Activated naive CD8-positive, alpha-beta T cell treated with anti-CD3 and anti-CD28 coated beads, Interleukin-2, amount 50 U/mL, for 24 hours (primary cell): ENCODE measurements at regions not wholly inside any gene's neighbourhood (a gene's known extent, or its start where the extent isn't known, plus 50 kb on each side); places are given as distances from the start of the nearest gene placed in this dataset.

Source experiments
- ATAC-seq: fragments of 150-1000 bp; cut with Tn5 transposase; one replicate; pipeline ENCODE4 v1.10.0; 2021
- DNase-seq: peaks from one replicate; pipeline ENCODE4 v3.0.0; 2021
- H3K27ac Mint-ChIP-seq: one replicate; pipeline ENCODE4 v1.8.0; 2021; ENCODE audit warnings: mild to moderate bottlenecking, mixed read lengths
- H3K27me3 Mint-ChIP-seq: one replicate; pipeline ENCODE4 v1.8.0; 2021; ENCODE audit warnings: mixed read lengths
- H3K36me3 Mint-ChIP-seq: one replicate; pipeline ENCODE4 v1.8.0; 2021; ENCODE audit warnings: low read depth, mixed read lengths
- H3K4me1 Mint-ChIP-seq: one replicate; pipeline ENCODE4 v1.8.0; 2021; ENCODE audit warnings: mixed read lengths
- H3K4me3 Mint-ChIP-seq: one replicate; pipeline ENCODE4 v1.8.0; 2021; ENCODE audit warnings: mild to moderate bottlenecking, moderate library complexity, mixed read lengths
- H3K9me3 Mint-ChIP-seq: one replicate; pipeline ENCODE4 v1.8.0; 2021; ENCODE audit warnings: mixed read lengths

GRCh38 chr5:98641671-98642070 is 131.8 kb upstream of the RGMB start:
- ATAC-seq: no peak
- no peak overlapping the region for H3K27ac Mint-ChIP-seq
- no peaks in the 10 kb centered on the region for H3K36me3 Mint-ChIP-seq
- no peaks in the 10 kb centered on the region for H3K4me1 Mint-ChIP-seq
- H3K9me3 Mint-ChIP-seq: no peaks in the 10 kb centered on the region
- no peak overlapping the region for H3K4me3 Mint-ChIP-seq
- H3K27me3 Mint-ChIP-seq: peaks cover 5% of the 10 kb centered on the region
- DNase-seq: no peak

DNA sequence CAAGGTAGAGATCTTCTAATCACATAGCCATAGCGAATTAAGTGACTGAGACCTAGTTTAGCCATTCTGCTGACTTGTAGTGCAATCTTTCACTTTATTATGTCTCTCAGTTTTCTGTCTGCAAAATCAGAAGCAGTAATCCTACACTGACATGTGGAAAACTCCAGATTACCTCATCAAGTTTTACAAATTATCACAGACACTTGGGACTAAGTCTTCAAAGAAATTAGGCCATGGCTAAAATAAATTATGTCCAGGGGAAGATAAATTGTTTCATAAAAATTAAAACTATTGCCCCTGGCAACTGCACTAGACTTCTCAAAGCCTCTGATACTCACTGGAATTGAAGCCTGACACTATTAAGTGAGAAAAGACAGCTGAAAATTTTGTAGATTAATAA is 129.9 kb upstream of the RGMB start:
- H3K4me3 Mint-ChIP-seq: no peak overlapping the region

GRCh38 chr5:98651715-98652114 is 121.7 kb upstream of the RGMB start:
- Mint-ChIP-seq H3K4me3 (no peak overlapping the region), H3K36me3 (no peaks in the 10 kb centered on the region), H3K4me1 (no peaks in the 10 kb centered on the region), H3K27me3 (no peaks in the 10 kb centered on the region), H3K9me3 (no peaks in the 10 kb centered on the region), H3K27ac (no peak overlapping the region)
- DNase-seq: no peak
- no peak for ATAC-seq

More for the DNA sequence above, 129.9 kb upstream of the RGMB start:
- H3K9me3 Mint-ChIP-seq: no peaks in the 10 kb centered on the region
- H3K36me3 Mint-ChIP-seq: no peaks in the 10 kb centered on the region
- ATAC-seq: no peak
- no peaks in the 10 kb centered on the region for H3K4me1 Mint-ChIP-seq
- H3K27me3 Mint-ChIP-seq: peaks cover 3% of the 10 kb centered on the region
- no peak for DNase-seq
- H3K27ac Mint-ChIP-seq: no peak overlapping the region

DNA sequence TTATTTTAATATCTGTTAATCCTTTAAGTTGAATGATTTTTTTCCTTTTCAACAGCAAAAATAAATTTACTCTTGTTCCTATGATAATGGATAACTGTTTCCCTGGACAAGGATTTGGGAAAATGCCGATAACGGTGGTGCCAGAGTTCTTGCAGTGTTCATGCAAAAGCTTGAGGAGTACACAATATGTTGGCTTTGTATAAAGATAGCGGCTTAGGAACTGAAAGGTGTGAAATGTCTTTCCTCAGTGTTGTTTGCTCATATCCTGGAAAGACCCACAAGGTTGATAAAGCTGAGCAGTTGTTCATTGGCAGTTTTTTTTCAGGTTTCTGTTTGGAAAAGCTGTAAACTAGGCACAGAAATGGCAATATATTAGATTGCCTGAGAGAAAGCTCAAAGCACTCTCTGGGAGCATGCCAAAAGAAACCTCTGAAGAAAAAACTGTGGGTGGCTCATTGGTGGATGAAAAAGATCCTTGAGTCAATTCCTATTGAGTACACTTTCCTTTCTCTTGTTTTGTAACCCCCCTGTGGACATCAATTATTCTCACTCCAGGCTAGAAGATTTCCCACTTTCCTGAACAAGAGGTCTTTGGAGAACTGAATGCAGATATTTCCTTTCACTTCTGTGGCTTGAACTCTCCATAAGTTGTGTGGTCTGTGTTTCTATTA is 117.2 kb upstream of the RGMB start:
- DNase-seq: no peak
- H3K27me3 Mint-ChIP-seq: no peaks in the 10 kb centered on the region

GRCh38 chr5:98656796-98657195 is 116.7 kb upstream of the RGMB start:
- no peak overlapping the region for H3K27ac Mint-ChIP-seq
- ATAC-seq: no peak

More for the DNA sequence above, 117.2 kb upstream of the RGMB start:
- Mint-ChIP-seq H3K36me3 (no peaks in the 10 kb centered on the region), H3K9me3 (no peaks in the 10 kb centered on the region), H3K4me3 (no peak overlapping the region), H3K27ac (no peak overlapping the region), H3K4me1 (no peaks in the 10 kb centered on the region)
- no peak for ATAC-seq

DNA sequence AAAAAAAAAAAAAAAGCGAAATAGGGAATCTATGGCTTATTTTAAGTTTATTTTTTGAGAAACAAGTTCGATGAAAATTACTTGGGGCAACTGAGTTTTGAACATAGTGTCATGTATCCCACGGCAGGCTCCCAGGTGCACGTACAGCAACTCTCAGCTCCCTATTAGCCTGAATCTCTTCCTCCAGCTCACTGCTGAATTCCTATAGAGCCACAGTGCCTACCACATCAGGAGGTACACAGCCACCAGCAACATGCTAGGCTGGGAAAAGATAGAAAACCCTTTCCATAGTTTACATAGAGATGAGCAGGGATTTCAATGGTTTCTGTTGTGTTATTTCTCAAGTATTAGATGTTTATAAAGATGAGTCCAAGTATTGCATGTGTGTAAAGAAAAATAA is 115.9 kb upstream of the RGMB start:
- no peak overlapping the region for H3K4me3 Mint-ChIP-seq
- no peaks in the 10 kb centered on the region for H3K4me1 Mint-ChIP-seq

More at GRCh38 chr5:98656796-98657195, 116.7 kb upstream of the RGMB start:
- no peaks in the 10 kb centered on the region for H3K27me3 Mint-ChIP-seq
- no peaks in the 10 kb centered on the region for H3K9me3 Mint-ChIP-seq
- no peak for DNase-seq
- H3K4me3 Mint-ChIP-seq: no peak overlapping the region
- no peaks in the 10 kb centered on the region for H3K36me3 Mint-ChIP-seq
- no peaks in the 10 kb centered on the region for H3K4me1 Mint-ChIP-seq

GRCh38 chr5:98663521-98663920 is 109.9 kb upstream of the RGMB start:
- Mint-ChIP-seq H3K4me3 (no peak overlapping the region), H3K9me3 (no peaks in the 10 kb centered on the region), H3K36me3 (no peaks in the 10 kb centered on the region), H3K4me1 (no peaks in the 10 kb centered on the region), H3K27ac (no peak overlapping the region), H3K27me3 (no peaks in the 10 kb centered on the region)
- ATAC-seq (no peak), DNase-seq (no peak)

More for the DNA sequence above, 115.9 kb upstream of the RGMB start:
- no peaks in the 10 kb centered on the region for H3K36me3 Mint-ChIP-seq
- no peak for ATAC-seq
- H3K27ac Mint-ChIP-seq: no peak overlapping the region
- no peaks in the 10 kb centered on the region for H3K9me3 Mint-ChIP-seq
- no peak for DNase-seq
- no peaks in the 10 kb centered on the region for H3K27me3 Mint-ChIP-seq

DNA sequence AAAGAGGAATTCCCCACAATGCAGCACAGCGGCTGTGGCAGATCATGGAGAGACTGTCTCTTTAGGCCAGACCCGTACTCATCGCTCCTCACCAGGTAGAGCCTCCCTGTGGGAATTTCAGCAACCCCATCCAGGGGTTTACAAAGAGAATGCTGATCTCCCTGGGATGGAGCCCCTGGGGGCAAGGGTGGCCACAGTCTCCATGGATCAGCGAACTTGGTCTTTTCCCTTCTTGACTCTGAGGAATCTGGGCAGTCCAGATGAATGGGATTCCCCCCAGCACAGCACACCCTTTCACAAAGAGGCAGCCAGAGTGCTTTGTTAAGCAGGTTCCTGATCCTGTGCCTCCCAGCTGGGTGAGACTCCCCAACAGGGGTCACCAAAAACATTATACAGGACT is 108.7 kb upstream of the RGMB start:
- DNase-seq (no peak), ATAC-seq (no peak)
- Mint-ChIP-seq H3K27me3 (no peaks in the 10 kb centered on the region), H3K27ac (no peak overlapping the region), H3K4me3 (no peak overlapping the region), H3K4me1 (no peaks in the 10 kb centered on the region), H3K9me3 (peaks cover 2% of the 10 kb centered on the region), H3K36me3 (no peaks in the 10 kb centered on the region)

DNA sequence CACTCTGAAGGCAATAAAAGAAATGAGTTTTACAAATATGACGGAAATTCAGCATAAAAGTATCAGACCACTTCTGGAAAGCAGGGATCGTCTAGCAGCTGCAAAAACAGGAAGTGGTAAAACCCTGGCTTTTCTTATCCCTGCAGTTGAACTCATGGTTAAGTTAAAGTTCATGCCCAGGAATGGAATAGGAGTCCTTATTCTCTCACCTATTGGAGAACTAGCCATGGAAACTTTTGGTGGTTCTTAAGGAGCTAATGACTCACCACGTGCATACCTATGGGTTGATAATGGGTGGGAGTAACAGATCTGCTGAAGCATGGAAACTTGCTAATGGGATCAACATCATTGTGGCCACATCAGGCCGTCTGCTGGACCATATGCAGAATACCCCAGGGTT is 93.5 kb upstream of the RGMB start:
- DNase-seq (no peak), ATAC-seq (no peak)
- no peak overlapping the region for H3K27ac Mint-ChIP-seq
- no peaks in the 10 kb centered on the region for H3K27me3 Mint-ChIP-seq
- no peak overlapping the region for H3K4me3 Mint-ChIP-seq
- H3K9me3 Mint-ChIP-seq: peaks cover 3% of the 10 kb centered on the region
- no peaks in the 10 kb centered on the region for H3K4me1 Mint-ChIP-seq
- no peaks in the 10 kb centered on the region for H3K36me3 Mint-ChIP-seq

DNA sequence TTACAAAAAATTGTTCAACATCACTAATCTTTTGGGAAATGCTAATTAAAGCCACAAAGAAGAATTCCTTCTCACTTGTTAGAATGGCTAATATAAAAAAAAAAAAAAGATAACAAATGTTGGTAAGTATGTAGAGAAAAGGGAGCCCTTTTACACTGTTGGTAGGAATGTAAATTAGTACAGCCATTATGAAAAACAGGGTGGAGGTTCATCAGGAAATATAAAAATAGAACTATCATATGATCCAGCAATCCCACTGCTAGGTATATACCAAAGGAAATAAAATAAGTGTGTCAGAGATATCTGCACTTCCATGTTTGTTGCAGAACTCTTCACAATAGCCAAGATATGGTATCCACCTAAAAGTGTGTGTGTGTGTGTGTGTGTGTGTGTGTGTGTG is 83.5 kb upstream of the RGMB start:
- no peaks in the 10 kb centered on the region for H3K27me3 Mint-ChIP-seq
- DNase-seq: no peak
- ATAC-seq: no peak

DNA sequence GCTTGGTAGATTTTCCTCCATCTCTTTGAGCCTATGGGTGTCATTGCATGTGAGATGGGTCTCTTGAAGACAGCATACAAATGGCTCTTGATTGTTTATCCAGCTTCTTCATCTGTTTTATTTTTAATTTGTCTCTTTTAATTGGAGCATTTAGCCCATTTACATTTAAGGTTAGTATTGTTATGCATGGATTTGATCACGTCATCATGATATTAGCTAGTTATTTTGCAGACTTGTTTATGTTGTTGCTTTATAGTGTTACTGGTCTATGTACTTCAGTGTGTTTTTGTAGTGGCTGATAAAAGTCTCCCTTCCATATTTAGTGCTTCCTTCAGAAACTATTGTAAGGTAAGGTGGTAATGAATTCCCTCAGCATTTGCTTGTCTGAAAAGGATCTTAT is 78.6 kb upstream of the RGMB start:
- ATAC-seq: no peak
- H3K4me3 Mint-ChIP-seq: no peak overlapping the region
- peaks cover 13% of the 10 kb centered on the region for H3K9me3 Mint-ChIP-seq
- H3K36me3 Mint-ChIP-seq: no peaks in the 10 kb centered on the region
- no peaks in the 10 kb centered on the region for H3K4me1 Mint-ChIP-seq
- no peaks in the 10 kb centered on the region for H3K27me3 Mint-ChIP-seq
- H3K27ac Mint-ChIP-seq: no peak overlapping the region
- no peak for DNase-seq

More for the DNA sequence above, 83.5 kb upstream of the RGMB start:
- no peaks in the 10 kb centered on the region for H3K4me1 Mint-ChIP-seq
- H3K9me3 Mint-ChIP-seq: peaks cover 18% of the 10 kb centered on the region
- H3K27ac Mint-ChIP-seq: no peak overlapping the region
- H3K4me3 Mint-ChIP-seq: no peak overlapping the region
- H3K36me3 Mint-ChIP-seq: no peaks in the 10 kb centered on the region

DNA sequence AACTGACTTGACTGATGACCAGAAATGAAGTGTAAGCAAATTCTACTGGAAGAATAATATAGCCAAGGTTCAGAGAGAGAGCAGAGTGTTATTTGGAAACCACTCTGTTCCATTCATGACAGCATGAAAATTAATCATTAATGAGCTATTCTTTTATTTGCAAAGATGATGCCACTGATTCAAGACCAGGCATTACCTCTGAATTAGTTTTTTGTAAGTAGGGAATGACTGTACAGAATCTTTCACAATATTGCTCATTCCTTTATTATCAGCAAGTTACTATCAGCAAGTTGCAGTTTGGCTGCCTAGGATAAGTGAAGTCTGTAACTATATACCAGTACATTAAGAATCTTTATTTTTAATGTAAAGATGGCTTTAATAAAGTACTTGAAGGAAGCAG is 75.1 kb upstream of the RGMB start:
- peaks cover 2% of the 10 kb centered on the region for H3K27me3 Mint-ChIP-seq
- no peaks in the 10 kb centered on the region for H3K36me3 Mint-ChIP-seq
- H3K4me3 Mint-ChIP-seq: no peak overlapping the region
- DNase-seq (no peak), ATAC-seq (no peak)
- no peaks in the 10 kb centered on the region for H3K4me1 Mint-ChIP-seq
- H3K9me3 Mint-ChIP-seq: peaks cover 27% of the 10 kb centered on the region
- H3K27ac Mint-ChIP-seq: no peak overlapping the region

DNA sequence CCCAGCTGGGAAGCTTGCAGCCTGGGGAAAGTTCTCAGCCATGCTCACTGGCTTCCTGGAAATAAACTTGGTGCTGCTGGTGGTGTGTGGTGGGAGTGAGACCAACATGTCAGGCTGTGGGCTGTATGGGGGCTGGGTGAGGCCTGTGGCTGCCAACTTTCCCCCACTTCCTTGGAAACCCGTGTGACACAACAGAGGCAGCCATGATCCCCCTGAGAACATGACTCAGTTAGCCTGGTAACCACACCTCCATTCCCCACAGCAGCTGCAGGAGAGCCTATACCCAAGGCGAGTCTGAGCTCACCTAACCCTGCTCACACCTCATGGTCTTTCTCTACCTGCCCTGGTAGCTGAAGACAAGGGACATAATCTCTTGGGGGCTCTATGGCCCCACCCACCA is 72.7 kb upstream of the RGMB start:
- H3K4me1 Mint-ChIP-seq: no peaks in the 10 kb centered on the region
- DNase-seq (no peak), ATAC-seq (no peak)
- H3K4me3 Mint-ChIP-seq: no peak overlapping the region
- H3K9me3 Mint-ChIP-seq: peaks cover 19% of the 10 kb centered on the region
- H3K36me3 Mint-ChIP-seq: no peaks in the 10 kb centered on the region
- H3K27ac Mint-ChIP-seq: no peak overlapping the region
- H3K27me3 Mint-ChIP-seq: peaks cover 2% of the 10 kb centered on the region

DNA sequence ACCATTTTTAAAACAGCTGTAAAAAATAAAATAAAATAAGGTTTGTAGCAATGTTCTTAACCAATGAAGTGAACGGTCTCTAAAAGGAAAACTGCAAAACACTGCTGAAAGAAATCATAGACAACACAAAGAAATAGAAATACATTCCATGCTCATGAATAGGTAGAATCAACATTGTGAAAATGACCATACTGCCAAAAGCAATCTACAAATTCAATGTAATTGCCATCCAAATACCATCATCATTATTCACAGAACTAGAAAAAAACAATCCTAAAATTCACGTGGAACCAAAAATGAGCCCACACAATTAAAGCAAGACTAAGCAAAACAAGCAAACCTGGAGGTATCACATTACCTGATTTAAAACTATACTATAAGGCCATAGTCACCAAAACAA is 67.6 kb upstream of the RGMB start:
- H3K4me1 Mint-ChIP-seq: no peaks in the 10 kb centered on the region
- H3K27me3 Mint-ChIP-seq: peaks cover 2% of the 10 kb centered on the region
- no peak overlapping the region for H3K27ac Mint-ChIP-seq
- no peak for ATAC-seq
- H3K9me3 Mint-ChIP-seq: peaks cover 24% of the 10 kb centered on the region
- no peaks in the 10 kb centered on the region for H3K36me3 Mint-ChIP-seq
- no peak for DNase-seq
- no peak overlapping the region for H3K4me3 Mint-ChIP-seq

DNA sequence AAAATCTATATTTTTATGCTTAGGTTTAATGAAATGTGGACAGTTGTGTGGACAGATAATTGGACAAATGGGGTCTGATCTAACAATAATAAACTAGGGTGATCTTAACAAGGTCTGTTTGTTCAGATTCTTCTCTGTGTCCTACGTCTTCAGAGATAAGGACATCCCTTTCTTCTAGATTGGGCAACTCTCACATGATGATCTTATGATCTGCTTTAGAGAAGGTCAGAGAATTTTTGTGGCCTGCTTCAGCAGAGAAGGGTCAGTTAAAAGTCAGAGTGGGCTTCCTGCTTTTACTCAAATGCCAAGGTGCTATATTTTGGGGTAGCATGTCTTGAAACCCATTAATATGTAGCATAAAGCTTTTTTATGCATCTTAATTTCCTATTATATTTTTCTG is 63.8 kb upstream of the RGMB start:
- Mint-ChIP-seq H3K4me3 (no peak overlapping the region), H3K4me1 (no peaks in the 10 kb centered on the region), H3K27me3 (no peaks in the 10 kb centered on the region), H3K36me3 (no peaks in the 10 kb centered on the region), H3K9me3 (peaks cover 9% of the 10 kb centered on the region), H3K27ac (no peak overlapping the region)
- ATAC-seq (no peak), DNase-seq (no peak)

GRCh38 chr5:98713027-98713426 is 60.4 kb upstream of the RGMB start:
- no peak overlapping the region for H3K27ac Mint-ChIP-seq
- DNase-seq (no peak), ATAC-seq (no peak)
- no peak overlapping the region for H3K4me3 Mint-ChIP-seq
- no peaks in the 10 kb centered on the region for H3K4me1 Mint-ChIP-seq
- H3K9me3 Mint-ChIP-seq: peaks cover 4% of the 10 kb centered on the region
- H3K36me3 Mint-ChIP-seq: no peaks in the 10 kb centered on the region
- H3K27me3 Mint-ChIP-seq: peaks cover 2% of the 10 kb centered on the region
